SK-N-SH treated with all-trans-retinoic acid at 6 μM for 48 hours (cell line): ENCODE measurements at regions not wholly inside any gene's neighbourhood (a gene's known extent, or its start where the extent isn't known, plus 50 kb on each side); places are given as distances from the start of the nearest gene placed in this dataset.

ENCODE experiments used
- ATAC-seq: fragments of 200-7000 bp; cut with Tn5 transposase; 3 replicates; pipeline ENCODE4 v1.9.1; 2020; ENCODE audit warnings: mild to moderate bottlenecking, moderate library complexity
- ARNTL ChIP-seq: fragments of 450-650 bp; formaldehyde crosslinking; IDR thresholded peaks from 2 replicates; pipeline ENCODE4 v1.5.0; 2020; ENCODE audit warnings: low read depth, mild to moderate bottlenecking, moderate library complexity, borderline replicate concordance
- BACH2 ChIP-seq: fragments of 250-450 bp; sonication (Bioruptor Pico); IDR thresholded peaks from 2 replicates; pipeline ENCODE4 v1.9.0; 2021; ENCODE audit warnings: mild to moderate bottlenecking, borderline replicate concordance
- CREB5 ChIP-seq: fragments of 250-450 bp; sonication (Bioruptor Pico); IDR thresholded peaks from 2 replicates; pipeline ENCODE4 v1.5.1; 2020; ENCODE audit warnings: low read depth, mild to moderate bottlenecking, moderate library complexity
- CSRNP3 ChIP-seq: fragments of 250-450 bp; sonication (Bioruptor Pico); IDR thresholded peaks from 2 replicates; pipeline ENCODE4 v1.5.1; 2021; ENCODE audit warnings: mild to moderate bottlenecking, moderate library complexity
- GLIS3 ChIP-seq: fragments of 250-450 bp; sonication (Bioruptor Pico); IDR thresholded peaks from 2 replicates; pipeline ENCODE4 v1.5.0; 2020; ENCODE audit warnings: mild to moderate bottlenecking, moderate library complexity
- ISL1 ChIP-seq: fragments of 250-450 bp; sonication (Bioruptor Pico); IDR thresholded peaks from 2 replicates; pipeline ENCODE4 v2.1.2; 2022; ENCODE audit warnings: mild to moderate bottlenecking, moderate library complexity
- OSR1 ChIP-seq: fragments of 250-450 bp; sonication (Bioruptor Pico); IDR thresholded peaks from 2 replicates; pipeline ENCODE4 v1.8.0; 2022; ENCODE audit warnings: moderate library complexity, mild to moderate bottlenecking, inconsistent platforms
- PATZ1 ChIP-seq: fragments of 250-450 bp; sonication (Bioruptor Pico); IDR thresholded peaks from 2 replicates; pipeline ENCODE4 v1.8.0; 2020; ENCODE audit warnings: mild to moderate bottlenecking, moderate library complexity, borderline replicate concordance
- POU6F1 ChIP-seq: fragments of 250-450 bp; sonication (Bioruptor Pico); IDR thresholded peaks from 2 replicates; pipeline ENCODE4 v1.8.0; 2021; ENCODE audit warnings: low read depth, mild to moderate bottlenecking, moderate library complexity, borderline replicate concordance
- RARB ChIP-seq: fragments of 250-450 bp; sonication (Bioruptor Pico); IDR thresholded peaks from 2 replicates; pipeline ENCODE4 v1.8.0; 2021; ENCODE audit warnings: mild to moderate bottlenecking, moderate library complexity
- SNAI2 ChIP-seq: fragments of 250-450 bp; sonication (Bioruptor Pico); IDR thresholded peaks from 2 replicates; pipeline ENCODE4 v1.5.0; 2020; ENCODE audit warnings: mild to moderate bottlenecking, moderate library complexity
- TCF4 ChIP-seq: fragments of 250-450 bp; sonication (Bioruptor Pico); IDR thresholded peaks from 2 replicates; pipeline ENCODE4 v1.8.0; 2021; ENCODE audit warnings: mild to moderate bottlenecking, moderate library complexity, borderline replicate concordance
- TSHZ2 ChIP-seq: fragments of 250-450 bp; sonication (Bioruptor Pico); IDR thresholded peaks from 2 replicates; pipeline ENCODE4 v1.5.0; 2020; ENCODE audit warnings: mild to moderate bottlenecking, moderate library complexity
- ZC3H10 ChIP-seq: fragments of 250-450 bp; sonication (Bioruptor Pico); IDR thresholded peaks from 2 replicates; pipeline ENCODE4 v1.5.1; 2021; ENCODE audit warnings: mild to moderate bottlenecking, moderate library complexity
- ZFP3 ChIP-seq: fragments of 250-450 bp; sonication (Bioruptor Pico); IDR thresholded peaks from 2 replicates; pipeline ENCODE4 v1.5.0; 2020; ENCODE audit warnings: mild to moderate bottlenecking, moderate library complexity
- ZFP30 ChIP-seq: fragments of 450-650 bp; formaldehyde crosslinking; IDR thresholded peaks from 2 replicates; pipeline ENCODE4 v1.5.0; 2022; ENCODE audit warnings: mild to moderate bottlenecking, moderate library complexity
- ZNF565 ChIP-seq: fragments of 450-650 bp; formaldehyde crosslinking; conservative IDR thresholded peaks from 2 replicates; pipeline ENCODE4 v1.5.0; 2020; ENCODE audit warnings: low read depth, mild to moderate bottlenecking, moderate library complexity
- ZNF70 ChIP-seq: fragments of 450-650 bp; formaldehyde crosslinking; IDR thresholded peaks from 2 replicates; pipeline ENCODE4 v1.5.0; 2020; ENCODE audit warnings: mild to moderate bottlenecking, moderate library complexity
- ZNF8 ChIP-seq: fragments of 450-650 bp; formaldehyde crosslinking; IDR thresholded peaks from 2 replicates; pipeline ENCODE4 v1.5.0; 2020; ENCODE audit warnings: mild to moderate bottlenecking, moderate library complexity

GRCh38 chr10:60643874-60644273 is 134.4 kb upstream of the CDK1 start (continued):
- TF ChIP-seq CSRNP3 (CRISPR knock-in tag) = peak; percentile 67; the same call in 1 of the 2 replicates

- no peak for ATAC-seq
- no peak for TF ChIP-seq CREB5 (CRISPR knock-in tag)
- TF ChIP-seq BACH2 (CRISPR knock-in tag) = no peak
- no peak for TF ChIP-seq ZC3H10 (CRISPR knock-in tag)
- no peak for TF ChIP-seq RARB (CRISPR knock-in tag)
- TF ChIP-seq CSRNP3 (CRISPR knock-in tag) = no peak
- TF ChIP-seq ZFP30 = no peak
- no peak for TF ChIP-seq OSR1 (CRISPR knock-in tag)
- TF ChIP-seq TSHZ2 (CRISPR knock-in tag) = no peak
- no peak for TF ChIP-seq ZNF565 (CRISPR knock-in tag)
- TF ChIP-seq ISL1 (CRISPR knock-in tag) = no peak
- TF ChIP-seq ZNF70 (CRISPR knock-in tag) = no peak
- TF ChIP-seq SNAI2 (CRISPR knock-in tag) = no peak
- no peak for TF ChIP-seq ZFP3 (CRISPR knock-in tag)
- TF ChIP-seq GLIS3 (CRISPR knock-in tag) = no peak
- TF ChIP-seq ZNF8 (CRISPR knock-in tag) = no peak
- TF ChIP-seq TCF4 (CRISPR knock-in tag) = no peak
- no peak for TF ChIP-seq POU6F1 (CRISPR knock-in tag)
- no peak for TF ChIP-seq ARNTL (CRISPR knock-in tag)
- no peak for TF ChIP-seq PATZ1 (CRISPR knock-in tag)
Observed at GRCh38 chr10:60629332-60629731, 148.9 kb upstream of the CDK1 start.
